ENCODE measurements at regions not wholly inside any gene's neighbourhood (a gene's known extent, or its start where the extent isn't known, plus 50 kb on each side); places are given as distances from the start of the nearest gene placed in this dataset.

DNA sequence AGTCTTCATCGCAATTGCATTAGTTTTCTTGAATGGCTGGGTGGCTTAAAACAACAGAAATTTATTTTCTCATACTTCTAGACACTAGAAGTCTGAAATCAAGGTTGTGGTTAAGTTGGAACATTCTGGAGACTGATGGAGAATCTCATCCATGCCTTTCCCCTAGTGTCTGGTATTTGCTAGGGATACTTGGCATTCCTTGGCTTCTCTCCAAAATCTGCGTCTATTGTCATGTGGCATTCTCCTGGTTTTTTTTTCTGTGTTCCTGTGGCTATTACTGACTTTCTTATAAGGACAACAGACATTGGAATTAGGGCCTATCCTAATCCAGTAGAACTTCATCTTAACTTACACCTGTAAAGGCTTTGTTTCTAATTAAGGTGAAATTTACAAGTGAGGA is 272.8 kb upstream of the EPHA5 start:
- peak; percentile 57 for DNase-seq (ENCODE audit: low spot score)
- TF ChIP-seq, protein P1, sequence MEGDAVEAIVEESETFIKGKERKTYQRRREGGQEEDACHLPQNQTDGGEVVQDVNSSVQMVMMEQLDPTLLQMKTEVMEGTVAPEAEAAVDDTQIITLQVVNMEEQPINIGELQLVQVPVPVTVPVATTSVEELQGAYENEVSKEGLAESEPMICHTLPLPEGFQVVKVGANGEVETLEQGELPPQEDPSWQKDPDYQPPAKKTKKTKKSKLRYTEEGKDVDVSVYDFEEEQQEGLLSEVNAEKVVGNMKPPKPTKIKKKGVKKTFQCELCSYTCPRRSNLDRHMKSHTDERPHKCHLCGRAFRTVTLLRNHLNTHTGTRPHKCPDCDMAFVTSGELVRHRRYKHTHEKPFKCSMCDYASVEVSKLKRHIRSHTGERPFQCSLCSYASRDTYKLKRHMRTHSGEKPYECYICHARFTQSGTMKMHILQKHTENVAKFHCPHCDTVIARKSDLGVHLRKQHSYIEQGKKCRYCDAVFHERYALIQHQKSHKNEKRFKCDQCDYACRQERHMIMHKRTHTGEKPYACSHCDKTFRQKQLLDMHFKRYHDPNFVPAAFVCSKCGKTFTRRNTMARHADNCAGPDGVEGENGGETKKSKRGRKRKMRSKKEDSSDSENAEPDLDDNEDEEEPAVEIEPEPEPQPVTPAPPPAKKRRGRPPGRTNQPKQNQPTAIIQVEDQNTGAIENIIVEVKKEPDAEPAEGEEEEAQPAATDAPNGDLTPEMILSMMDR (conservative IDR thresholded peaks at IDR 0.05; ENCODE audit: low read depth, low read length): no peak
- TF ChIP-seq EZH2 (IDR thresholded peaks at IDR 0.05; ENCODE audit: borderline replicate concordance, low read depth, low read length, poor library complexity, severe bottlenecking): no peak
- Histone ChIP-seq H3K27me3 (replicated peaks; ENCODE audit: insufficient read depth, low read depth, low read length, poor library complexity) (no peaks in the 10 kb centered on the region), H3K4me3 (ENCODE audit: low read depth, low read length, poor library complexity, severe bottlenecking) (no peak overlapping the region), H3K9me3 (ENCODE audit: low read depth, low read length, poor library complexity, severe bottlenecking) (no peaks in the 10 kb centered on the region), H3K4me1 (ENCODE audit: insufficient read depth, low read length, poor library complexity, severe bottlenecking) (peaks cover 6% of the 10 kb centered on the region), H3K36me3 (ENCODE audit: insufficient read depth, low read length, poor library complexity, severe bottlenecking) (no peaks in the 10 kb centered on the region), H3K27ac (ENCODE audit: low read depth, low read length, poor library complexity, severe bottlenecking) (no peak overlapping the region)
- ChIA-PET CTCF (no interaction called here), POLR2A (ENCODE audit: low non-redundant PET) (no interaction called here)
- BruUV-seq (replicated peaks): no TSS peak
- intact Hi-C loops (cut with micrococcal nuclease; ENCODE audit: unreplicated experiment): no loop called here

DNA sequence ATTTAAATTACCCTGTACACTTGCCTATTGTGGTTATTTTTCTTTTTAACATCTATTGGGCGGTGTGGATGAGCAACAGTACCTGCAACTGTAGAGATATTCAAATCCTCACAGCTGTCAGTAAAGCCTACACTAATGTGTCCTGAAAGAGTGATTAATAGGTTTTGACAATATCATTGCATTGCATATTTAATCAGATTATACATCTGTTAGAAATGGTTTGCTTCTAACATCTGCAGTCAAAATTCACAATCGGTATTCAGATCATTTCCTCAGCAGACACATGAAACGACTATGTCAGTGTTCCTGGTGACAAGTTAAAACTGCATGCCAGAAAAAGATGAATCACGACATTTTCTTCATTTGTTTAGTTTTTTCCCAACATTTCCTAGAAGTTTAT is 254.6 kb upstream of the EPHA5 start:
- CTCF ChIA-PET: no interaction called here
- no peak for TF ChIP-seq EZH2 (IDR thresholded peaks at IDR 0.05; ENCODE audit: borderline replicate concordance, low read depth, low read length, poor library complexity, severe bottlenecking)
- TF ChIP-seq, protein P1 (conservative IDR thresholded peaks at IDR 0.05; ENCODE audit: low read depth, low read length): no peak
- Histone ChIP-seq H3K36me3 (ENCODE audit: insufficient read depth, low read length, poor library complexity, severe bottlenecking) (no peaks in the 10 kb centered on the region), H3K27me3 (replicated peaks; ENCODE audit: insufficient read depth, low read depth, low read length, poor library complexity) (no peaks in the 10 kb centered on the region), H3K4me1 (ENCODE audit: insufficient read depth, low read length, poor library complexity, severe bottlenecking) (peaks cover 5% of the 10 kb centered on the region), H3K9me3 (ENCODE audit: low read depth, low read length, poor library complexity, severe bottlenecking) (no peaks in the 10 kb centered on the region), H3K27ac (ENCODE audit: low read depth, low read length, poor library complexity, severe bottlenecking) (no peak overlapping the region), H3K4me3 (ENCODE audit: low read depth, low read length, poor library complexity, severe bottlenecking) (no peak overlapping the region)
- no peak for DNase-seq (ENCODE audit: low spot score)
- POLR2A ChIA-PET (ENCODE audit: low non-redundant PET): no interaction called here
- BruUV-seq (replicated peaks): no TSS peak
- intact Hi-C loops (cut with micrococcal nuclease; ENCODE audit: unreplicated experiment): no loop called here

DNA sequence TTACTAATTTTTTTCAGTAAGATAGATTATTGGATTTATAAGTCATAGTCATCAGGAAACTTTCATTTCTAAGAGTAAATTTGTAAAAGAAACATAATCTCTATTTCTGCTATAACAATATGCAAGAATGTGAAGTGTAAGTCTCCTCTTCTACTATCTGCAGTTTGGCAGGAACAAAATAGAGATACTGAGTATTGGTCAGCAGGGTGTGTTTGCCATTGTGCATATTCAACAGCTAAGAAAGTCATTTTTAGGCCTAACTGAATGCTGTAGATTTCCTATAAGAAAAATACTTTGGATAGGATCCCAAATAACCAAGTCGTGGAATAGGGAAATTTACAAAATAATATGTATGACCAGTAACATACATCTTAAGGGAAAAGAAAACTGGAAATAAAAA is 253.3 kb upstream of the EPHA5 start:
- H3K27me3 ChIP-seq (replicated peaks; ENCODE audit: insufficient read depth, low read depth, low read length, poor library complexity): no peaks in the 10 kb centered on the region
- no TSS peak for BruUV-seq (replicated peaks)
- intact Hi-C loops (cut with micrococcal nuclease; ENCODE audit: unreplicated experiment): no loop called here

More for the DNA sequence above, 253.3 kb upstream of the EPHA5 start:
- no peaks in the 10 kb centered on the region for H3K36me3 ChIP-seq (ENCODE audit: insufficient read depth, low read length, poor library complexity, severe bottlenecking)
- no peak for DNase-seq (ENCODE audit: low spot score)
- ChIA-PET POLR2A (ENCODE audit: low non-redundant PET) (no interaction called here), CTCF (no interaction called here)
- H3K27ac ChIP-seq (ENCODE audit: low read depth, low read length, poor library complexity, severe bottlenecking): no peak overlapping the region
- TF ChIP-seq EZH2 (IDR thresholded peaks at IDR 0.05; ENCODE audit: borderline replicate concordance, low read depth, low read length, poor library complexity, severe bottlenecking): no peak
- TF ChIP-seq, protein P1 (conservative IDR thresholded peaks at IDR 0.05; ENCODE audit: low read depth, low read length): no peak
- H3K4me1 ChIP-seq (ENCODE audit: insufficient read depth, low read length, poor library complexity, severe bottlenecking): peaks cover 5% of the 10 kb centered on the region
- H3K9me3 ChIP-seq (ENCODE audit: low read depth, low read length, poor library complexity, severe bottlenecking): no peaks in the 10 kb centered on the region
- no peak overlapping the region for H3K4me3 ChIP-seq (ENCODE audit: low read depth, low read length, poor library complexity, severe bottlenecking)
